ENCODE measurements at regions not wholly inside any gene's neighbourhood (a gene's known extent, or its start where the extent isn't known, plus 50 kb on each side); places are given as distances from the start of the nearest gene placed in this dataset.

GRCh38 chr2:163493359-163494298, 242.2 kb downstream of the FIGN start:
- Histone ChIP-seq H3K9ac (ENCODE audit: low read length) (no peak overlapping the region), H3K27ac (ENCODE audit: low read length) (no peak overlapping the region), H4K20me1 (ENCODE audit: insufficient read depth) (no peaks in the 10 kb centered on the region), H3F3A (ENCODE audit: insufficient read depth, low read length, poor library complexity, severe bottlenecking) (no peaks in the 10 kb centered on the region), H3K27me3 (ENCODE audit: insufficient read depth, low read depth, low read length) (no peaks in the 10 kb centered on the region), H3K79me2 (replicated peaks; ENCODE audit: insufficient read depth, low read length) (no peaks in the 10 kb centered on the region), H3K9me3 (ENCODE audit: low read length) (no peaks in the 10 kb centered on the region), H2AFZ (ENCODE audit: low read depth, low read length) (no peak overlapping the region), H3K4me3 (ENCODE audit: low read length) (no peak overlapping the region), H3K36me3 (ENCODE audit: insufficient read depth, low read length) (no peaks in the 10 kb centered on the region), H3K4me2 (ENCODE audit: low read length) (no peak overlapping the region), H3K9me2 (ENCODE audit: insufficient read depth, low read length) (no peaks in the 10 kb centered on the region)
- no peak for TF ChIP-seq EZH2 (IDR thresholded peaks at IDR 0.05; ENCODE audit: borderline replicate concordance, insufficient read depth, low read length, poor library complexity, severe bottlenecking)
- no peak for TF ChIP-seq MXI1 (conservative IDR thresholded peaks at IDR 0.05; ENCODE audit: poor library complexity, severe bottlenecking)
- peak; percentile 57 for TF ChIP-seq POLR2AphosphoS5 (IDR thresholded peaks at IDR 0.05)
- TF ChIP-seq SMC3 (conservative IDR thresholded peaks at IDR 0.05; ENCODE audit: poor library complexity) = no peak
- TF ChIP-seq CTCF (IDR thresholded peaks at IDR 0.05; ENCODE audit: poor library complexity, severe bottlenecking) = no peak
- TF ChIP-seq TAF1 (IDR thresholded peaks at IDR 0.05; ENCODE audit: low read depth) = no peak
- peak; percentile 78 for TF ChIP-seq EP300 (conservative IDR thresholded peaks at IDR 0.05; ENCODE audit: poor library complexity, severe bottlenecking)

GRCh38 chr2:163491850-163492249, 244.0 kb downstream of the FIGN start:
- Histone ChIP-seq H3K9ac (ENCODE audit: low read length) (no peak overlapping the region), H3K4me2 (ENCODE audit: low read length) (no peak overlapping the region), H3K9me2 (ENCODE audit: insufficient read depth, low read length) (no peaks in the 10 kb centered on the region), H3K27ac (ENCODE audit: low read length) (no peak overlapping the region), H4K20me1 (ENCODE audit: insufficient read depth) (no peaks in the 10 kb centered on the region), H3F3A (ENCODE audit: insufficient read depth, low read length, poor library complexity, severe bottlenecking) (no peaks in the 10 kb centered on the region), H3K4me3 (ENCODE audit: low read length) (no peak overlapping the region), H3K36me3 (ENCODE audit: insufficient read depth, low read length) (no peaks in the 10 kb centered on the region), H3K9me3 (ENCODE audit: low read length) (no peaks in the 10 kb centered on the region), H3K27me3 (ENCODE audit: insufficient read depth, low read depth, low read length) (no peaks in the 10 kb centered on the region), H2AFZ (ENCODE audit: low read depth, low read length) (no peak overlapping the region), H3K79me2 (replicated peaks; ENCODE audit: insufficient read depth, low read length) (no peaks in the 10 kb centered on the region)
- TF ChIP-seq EZH2 (IDR thresholded peaks at IDR 0.05; ENCODE audit: borderline replicate concordance, insufficient read depth, low read length, poor library complexity, severe bottlenecking) (no peak), SMC3 (conservative IDR thresholded peaks at IDR 0.05; ENCODE audit: poor library complexity) (no peak), TAF1 (IDR thresholded peaks at IDR 0.05; ENCODE audit: low read depth) (no peak), RAD21 (conservative IDR thresholded peaks at IDR 0.05) (no peak)

GRCh38 chr2:163490281-163490680, 245.5 kb downstream of the FIGN start:
- Histone ChIP-seq H3K4me3 (ENCODE audit: low read length) (no peak overlapping the region), H3K9me2 (ENCODE audit: insufficient read depth, low read length) (no peaks in the 10 kb centered on the region), H3F3A (ENCODE audit: insufficient read depth, low read length, poor library complexity, severe bottlenecking) (no peaks in the 10 kb centered on the region), H3K9me3 (ENCODE audit: low read length) (no peaks in the 10 kb centered on the region), H3K9ac (ENCODE audit: low read length) (no peak overlapping the region), H3K36me3 (ENCODE audit: insufficient read depth, low read length) (no peaks in the 10 kb centered on the region), H2AFZ (ENCODE audit: low read depth, low read length) (no peak overlapping the region), H3K79me2 (replicated peaks; ENCODE audit: insufficient read depth, low read length) (no peaks in the 10 kb centered on the region), H3K4me2 (ENCODE audit: low read length) (no peak overlapping the region), H3K27me3 (ENCODE audit: insufficient read depth, low read depth, low read length) (no peaks in the 10 kb centered on the region), H3K27ac (ENCODE audit: low read length) (no peak overlapping the region), H4K20me1 (ENCODE audit: insufficient read depth) (no peaks in the 10 kb centered on the region)
- TF ChIP-seq MXI1 (conservative IDR thresholded peaks at IDR 0.05; ENCODE audit: poor library complexity, severe bottlenecking) = no peak
- no peak for TF ChIP-seq EZH2 (IDR thresholded peaks at IDR 0.05; ENCODE audit: borderline replicate concordance, insufficient read depth, low read length, poor library complexity, severe bottlenecking)
- no peak for TF ChIP-seq RAD21 (conservative IDR thresholded peaks at IDR 0.05)
- no peak for TF ChIP-seq CTCF (IDR thresholded peaks at IDR 0.05; ENCODE audit: poor library complexity, severe bottlenecking)
